Lung (tissue), 11 donors: ENCODE measurements at regions not wholly inside any gene's neighbourhood (a gene's known extent, or its start where the extent isn't known, plus 50 kb on each side); places are given as distances from the start of the nearest gene placed in this dataset.

Experiments used
- ATAC-seq: fragments of 200-7000 bp; cut with Tn5 transposase; one replicate; pipeline ENCODE4 v1.9.1; 2020; ENCODE audit warnings: moderate number of reproducible peaks; ENCODE audit not compliant: insufficient read depth, low FRiP score
- DNase-seq, 3 donors: peaks; one replicate each; pipeline ENCODE4 v3.0.0-alpha.2; 2013 to 2017
- H3K27ac ChIP-seq, 2 donors: one replicate each; pipeline ENCODE4 v1.5.1; 2013; ENCODE audit warnings: mild to moderate bottlenecking in 2 of 2, moderate library complexity in 2 of 2, control low read depth in 1 of 2, inconsistent platforms in 1 of 2, low read depth in 1 of 2, low read length in 1 of 2
- H3K27me3 ChIP-seq, 3 donors: one replicate each; pipeline ENCODE4 v1.5.1; 2013; ENCODE audit warnings: low read length in 2 of 3; ENCODE audit not compliant: control insufficient read depth in 3 of 3, insufficient read depth in 3 of 3
- H3K36me3 ChIP-seq, 4 donors: one replicate each; pipeline ENCODE4 v1.5.1; 2013; ENCODE audit warnings: low read length in 4 of 4, mild to moderate bottlenecking in 1 of 4, moderate library complexity in 1 of 4; ENCODE audit not compliant: control insufficient read depth in 4 of 4, insufficient read depth in 4 of 4
- H3K4me1 ChIP-seq, 5 donors: one replicate each; pipeline ENCODE4 v1.5.1; 2013; ENCODE audit warnings: low read length in 5 of 5, mild to moderate bottlenecking in 2 of 5, moderate library complexity in 1 of 5; ENCODE audit not compliant: control insufficient read depth in 5 of 5, insufficient read depth in 5 of 5
- H3K4me3 ChIP-seq: one replicate; pipeline ENCODE4 v1.5.1; 2013; ENCODE audit warnings: mild to moderate bottlenecking, control low read depth, moderate library complexity
- H3K9ac ChIP-seq, 2 donors: one replicate each; pipeline ENCODE4 v1.5.1; 2013; ENCODE audit warnings: low read length in 2 of 2, control low read depth in 1 of 2; ENCODE audit not compliant: insufficient read depth in 1 of 2
- H3K9me3 ChIP-seq, 4 donors: one replicate each; pipeline ENCODE4 v1.5.1; 2013; ENCODE audit warnings: low read length in 3 of 4, mild to moderate bottlenecking in 1 of 4, moderate library complexity in 1 of 4; ENCODE audit not compliant: control insufficient read depth in 4 of 4, insufficient read depth in 3 of 4
- CTCF ChIP-seq: IDR thresholded peaks from 2 replicates; pipeline ENCODE4 v1.5.1; 2012; ENCODE audit warnings: mild to moderate bottlenecking; ENCODE audit errors: control extremely low read depth, extremely low read depth
- WGBS, 2 donors: extraction: QIAGEN DNeasy Blood & Tissue Kit; methylation state at CpG; one replicate each; pipeline ENCODE4 v1.1.7; 2013; 5-methylcytosine and 5-hydroxymethylcytosine counted together
- donor health status: control.
- donor health status: control.
- donor health status: Bipolar disorder and iron deficiency.
- donor health status: healthy.
- donor health status: DM: yes; HTN: yes; CAD: no.

- no peak for ATAC-seq
- no peak overlapping the region for H3K4me3 ChIP-seq
- no peaks in the 10 kb centered on the region for H3K9me3 ChIP-seq
- no peak for DNase-seq
- no peaks in the 10 kb centered on the region for H3K4me1 ChIP-seq
- H3K27ac ChIP-seq: no peak overlapping the region
- H3K36me3 ChIP-seq: no peaks in the 10 kb centered on the region
- no peak for TF ChIP-seq CTCF
- no peak overlapping the region for H3K9ac ChIP-seq
- WGBS, 2 donors: 88 to 93% methylated on average over 2 of the region's 2 CpGs
- H3K27me3 ChIP-seq: no peaks in the 10 kb centered on the region
Measured at GRCh38 chr3:166195808-166196207, 358.6 kb upstream of the BCHE start.

- TF ChIP-seq CTCF: no peak
- Histone ChIP-seq H3K9ac (no peak overlapping the region), H3K4me1 (no peaks in the 10 kb centered on the region), H3K36me3 (no peaks in the 10 kb centered on the region), H3K4me3 (no peak overlapping the region), H3K27me3 (no peaks in the 10 kb centered on the region), H3K27ac (no peak overlapping the region), H3K9me3 (no peaks in the 10 kb centered on the region)
- DNase-seq (no peak), ATAC-seq (no peak)
- WGBS, 2 donors: 90 to 93% methylated on average over 2 of the region's 2 CpGs
Measured at GRCh38 chr3:166191411-166191810, 354.2 kb upstream of the BCHE start.

DNA sequence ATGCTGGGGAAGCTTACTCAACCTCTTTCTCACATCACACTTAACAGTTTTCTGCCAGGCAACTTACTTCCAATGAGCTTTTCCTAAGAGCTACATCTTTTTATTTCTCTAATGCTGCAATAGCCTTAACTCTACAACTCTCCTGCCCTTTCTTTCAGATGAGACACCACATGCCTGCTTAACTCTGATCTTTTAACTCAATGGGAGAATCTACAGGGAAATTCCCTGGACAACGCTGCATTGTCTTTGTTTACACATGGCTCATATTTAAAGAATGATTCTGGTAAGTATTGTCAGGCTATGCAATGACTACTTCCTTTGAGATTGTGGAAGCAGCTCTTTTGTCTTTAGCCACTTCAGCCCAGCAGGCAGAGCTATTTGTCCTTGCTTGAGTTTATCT is 353.1 kb upstream of the BCHE start:
- H3K4me3 ChIP-seq: no peak overlapping the region
- DNase-seq: peak in 1 of 3 donors; percentile 6
- no peak for TF ChIP-seq CTCF
- no peak for ATAC-seq
- no peaks in the 10 kb centered on the region for H3K4me1 ChIP-seq
- no peak overlapping the region for H3K27ac ChIP-seq
- H3K36me3 ChIP-seq: no peaks in the 10 kb centered on the region
- H3K27me3 ChIP-seq: no peaks in the 10 kb centered on the region
- 41 to 61% methylated on average over 1 of the region's 1 CpG for WGBS, 2 donors
- no peak overlapping the region for H3K9ac ChIP-seq
- no peaks in the 10 kb centered on the region for H3K9me3 ChIP-seq

DNA sequence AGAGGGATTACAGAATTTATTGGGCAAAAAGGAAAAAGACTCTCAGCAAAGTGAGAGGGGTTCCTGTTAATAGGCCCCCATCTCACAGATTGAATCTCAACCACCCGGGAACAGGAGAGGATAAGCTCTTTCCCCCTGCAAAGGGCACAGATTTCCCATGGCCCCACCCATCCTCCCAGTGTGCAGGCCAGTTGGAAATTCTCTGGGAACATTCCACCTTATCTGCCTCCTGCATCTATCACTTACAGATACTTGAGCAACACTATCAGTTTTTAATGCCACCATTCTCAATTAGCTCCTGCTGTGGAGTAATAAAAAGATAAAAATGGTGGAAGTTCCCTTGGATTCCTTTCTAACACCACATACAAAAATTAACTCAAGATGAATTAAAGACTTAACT is 350.0 kb upstream of the BCHE start:
- DNase-seq (no peak), ATAC-seq (no peak)
- Histone ChIP-seq H3K36me3 (no peaks in the 10 kb centered on the region), H3K27me3 (no peaks in the 10 kb centered on the region), H3K4me3 (no peak overlapping the region), H3K9ac (no peak overlapping the region), H3K4me1 (no peaks in the 10 kb centered on the region), H3K27ac (no peak overlapping the region), H3K9me3 (peaks cover 0 to 2% (median 0%) of the 10 kb centered on the region in 4 donors)
- no peak for TF ChIP-seq CTCF
- 59 to 60% methylated on average over 1 of the region's 1 CpG for WGBS, 2 donors
